ENCODE measurements at regions not wholly inside any gene's neighbourhood (a gene's known extent, or its start where the extent isn't known, plus 50 kb on each side); places are given as distances from the start of the nearest gene placed in this dataset.
"Not testable (repeated sequence)": the region's sequence is repeated elsewhere in the genome, so short reads cannot be mapped to it uniquely, and the experiment has no call there.

DNA sequence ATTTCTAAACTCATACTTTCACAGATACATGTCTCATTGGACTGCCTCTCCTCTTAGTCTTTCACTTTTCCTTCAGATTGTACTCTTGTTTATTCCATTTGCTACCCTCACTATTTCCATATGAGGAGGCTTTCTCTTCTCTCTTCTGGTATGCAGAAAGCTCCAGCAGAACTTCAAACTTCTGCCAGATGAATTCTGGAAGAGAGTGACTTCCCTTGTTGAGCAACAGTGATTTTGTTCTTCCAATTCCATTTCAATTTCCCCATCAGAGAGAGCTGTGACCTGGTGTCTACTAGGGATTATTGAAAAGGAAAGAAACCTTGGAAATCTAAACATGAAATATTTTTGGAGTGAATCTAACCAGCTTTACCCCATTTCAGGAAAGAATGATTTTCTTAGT lies 523.2 kb upstream of the ZNF717 start:
- H3K36me3 ChIP-seq (ENCODE audit: control insufficient read depth, insufficient read depth, low read length) = no peaks in the 10 kb centered on the region
- no peaks in the 10 kb centered on the region for H3K9me3 ChIP-seq (ENCODE audit: control insufficient read depth, insufficient read depth, low read length)
- H3K27ac ChIP-seq (ENCODE audit: low read length) = no peak overlapping the region
- no peak overlapping the region for H3K4me3 ChIP-seq (ENCODE audit: low read length)
- no peaks in the 10 kb centered on the region for H3K4me1 ChIP-seq (ENCODE audit: control insufficient read depth, insufficient read depth, low read length)
- DNase-seq (ENCODE audit: low read depth, low spot score) = no peak
- H3K27me3 ChIP-seq (ENCODE audit: control insufficient read depth, insufficient read depth, low read length) = no peaks in the 10 kb centered on the region

DNA sequence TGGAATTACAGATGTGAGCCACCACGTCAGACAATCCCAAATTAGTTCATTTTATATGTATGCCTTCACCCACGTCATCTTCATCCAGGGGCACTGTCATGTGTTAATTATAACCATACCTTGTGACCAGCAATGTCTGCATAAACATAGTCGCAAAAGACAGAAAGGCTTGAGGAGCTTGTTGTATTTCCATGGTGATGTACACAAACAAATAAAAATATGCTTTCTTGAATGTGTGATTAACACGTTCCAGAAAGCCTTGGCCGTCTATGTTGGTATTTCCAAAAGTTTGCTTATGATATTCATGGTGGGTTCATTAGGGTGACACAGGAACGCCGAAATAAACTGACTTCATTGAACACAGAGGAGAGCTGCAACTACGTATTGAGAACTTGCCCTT lies 524.7 kb upstream of the ZNF717 start:
- no peaks in the 10 kb centered on the region; the same call in 1 of the 2 replicates for H3K9me3 ChIP-seq (ENCODE audit: control insufficient read depth, insufficient read depth, low read length)
- no peak for DNase-seq (ENCODE audit: low read depth, low spot score)
- no peak overlapping the region for H3K4me3 ChIP-seq (ENCODE audit: low read length)
- H3K36me3 ChIP-seq (ENCODE audit: control insufficient read depth, insufficient read depth, low read length) = no peaks in the 10 kb centered on the region
- H3K4me1 ChIP-seq (ENCODE audit: control insufficient read depth, insufficient read depth, low read length) = no peaks in the 10 kb centered on the region
- no peaks in the 10 kb centered on the region for H3K27me3 ChIP-seq (ENCODE audit: control insufficient read depth, insufficient read depth, low read length)
- no peak overlapping the region for H3K27ac ChIP-seq (ENCODE audit: low read length)
- no CpG with 5 or more reads among the region's 8 CpGs for WGBS (ENCODE audit: insufficient coverage, insufficient read length)

DNA sequence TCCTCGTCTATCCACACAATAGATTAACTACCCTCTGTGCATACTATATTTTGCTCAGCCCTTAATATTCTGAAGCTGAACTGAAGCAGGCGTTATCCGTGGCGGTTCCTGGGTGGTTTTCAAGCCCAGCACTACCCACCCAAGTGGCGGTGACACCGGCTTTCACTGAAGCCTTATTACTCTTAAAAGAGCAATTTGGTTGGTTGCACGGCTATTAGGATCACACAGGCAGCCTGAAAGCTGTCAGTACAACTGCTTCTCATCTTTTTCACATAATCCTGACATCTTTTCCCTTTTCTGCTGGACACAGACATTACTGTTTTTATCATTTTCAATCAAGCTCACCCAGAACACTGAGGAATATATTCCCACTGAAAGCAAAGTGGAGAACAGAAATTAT lies 525.3 kb upstream of the ZNF717 start:
- no peaks in the 10 kb centered on the region for H3K36me3 ChIP-seq (ENCODE audit: control insufficient read depth, insufficient read depth, low read length)
- no peak for DNase-seq (ENCODE audit: low read depth, low spot score)
- no peaks in the 10 kb centered on the region; the same call in 1 of the 2 replicates for H3K9me3 ChIP-seq (ENCODE audit: control insufficient read depth, insufficient read depth, low read length)
- H3K27ac ChIP-seq (ENCODE audit: low read length) = no peak overlapping the region
- no peaks in the 10 kb centered on the region for H3K4me1 ChIP-seq (ENCODE audit: control insufficient read depth, insufficient read depth, low read length)
- WGBS (ENCODE audit: insufficient coverage, insufficient read length) = no CpG with 5 or more reads among the region's 7 CpGs
- H3K4me3 ChIP-seq (ENCODE audit: low read length) = no peak overlapping the region
- H3K27me3 ChIP-seq (ENCODE audit: control insufficient read depth, insufficient read depth, low read length) = no peaks in the 10 kb centered on the region

DNA sequence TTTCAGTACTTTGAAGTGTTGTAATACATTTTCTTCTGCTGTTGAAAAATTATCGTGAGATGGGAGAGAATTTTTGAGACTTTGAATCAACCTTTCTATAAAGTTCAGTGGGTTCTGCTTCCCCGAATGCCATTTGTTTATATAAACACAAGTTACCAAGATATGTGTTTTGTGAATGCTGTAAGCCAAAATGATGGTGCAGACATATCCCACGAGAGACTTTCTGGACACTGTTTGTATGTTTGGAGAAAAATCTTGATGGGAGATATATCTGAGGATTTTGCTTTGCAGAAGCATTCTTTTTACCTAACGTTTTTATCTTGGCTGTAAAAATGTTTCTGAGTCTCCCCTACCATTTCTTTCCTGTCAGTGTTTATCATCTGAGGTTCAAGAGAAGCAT lies 526.6 kb upstream of the ZNF717 start:
- WGBS (ENCODE audit: insufficient coverage, insufficient read length) = no CpG with 5 or more reads among the region's 4 CpGs
- no peak for DNase-seq (ENCODE audit: low read depth, low spot score)
- Histone ChIP-seq H3K27me3 (ENCODE audit: control insufficient read depth, insufficient read depth, low read length) (no peaks in the 10 kb centered on the region), H3K4me1 (ENCODE audit: control insufficient read depth, insufficient read depth, low read length) (no peaks in the 10 kb centered on the region), H3K9me3 (ENCODE audit: control insufficient read depth, insufficient read depth, low read length) (no peaks in the 10 kb centered on the region; the same call in 1 of the 2 replicates), H3K27ac (ENCODE audit: low read length) (no peak overlapping the region), H3K36me3 (ENCODE audit: control insufficient read depth, insufficient read depth, low read length) (no peaks in the 10 kb centered on the region), H3K4me3 (ENCODE audit: low read length) (no peak overlapping the region)

DNA sequence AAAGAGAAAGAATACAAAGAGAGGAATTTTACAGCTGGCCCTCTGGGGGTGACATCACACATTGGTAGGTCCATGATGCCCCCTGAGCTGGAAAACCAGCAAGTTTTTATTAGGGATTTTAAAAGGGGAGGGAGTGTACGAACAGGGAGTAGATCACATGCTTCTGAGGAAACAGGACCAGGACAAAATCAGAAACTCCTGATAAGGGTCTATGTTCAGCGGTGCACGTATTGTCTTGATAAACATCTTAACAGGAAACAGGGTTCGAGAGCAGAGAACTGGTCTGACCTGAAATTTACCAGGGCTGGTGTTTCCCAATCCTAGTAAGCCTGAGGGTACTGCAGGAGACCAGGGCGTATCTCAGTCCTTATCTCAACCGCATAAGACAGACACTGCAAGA lies 530.6 kb upstream of the ZNF717 start:
- no CpG with 5 or more reads among the region's 6 CpGs for WGBS (ENCODE audit: insufficient coverage, insufficient read length)
- H3K9me3 ChIP-seq (ENCODE audit: control insufficient read depth, insufficient read depth, low read length); H3K36me3 ChIP-seq (ENCODE audit: control insufficient read depth, insufficient read depth, low read length): not testable (repeated sequence)

DNA sequence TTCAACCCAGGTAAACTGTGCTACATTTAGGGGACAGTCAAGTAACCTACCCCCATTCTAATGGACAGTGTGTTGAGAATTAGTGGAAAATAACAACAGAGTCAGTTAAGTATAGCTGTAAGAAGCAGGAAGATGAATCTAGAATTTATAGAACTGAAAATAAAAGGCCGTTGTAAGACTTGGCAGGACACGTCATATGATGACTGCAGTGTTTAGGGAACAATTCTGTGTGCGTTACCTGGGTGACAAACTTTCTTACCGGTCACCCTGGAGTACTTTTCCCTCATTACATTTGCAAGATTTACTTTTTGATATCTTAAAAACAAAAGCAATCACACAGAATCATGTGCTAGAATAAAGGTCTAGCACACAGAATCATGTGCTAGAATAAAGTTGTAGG lies 536.3 kb upstream of the ZNF717 start:
- no peak for DNase-seq (ENCODE audit: low read depth, low spot score)
- no peaks in the 10 kb centered on the region for H3K4me1 ChIP-seq (ENCODE audit: control insufficient read depth, insufficient read depth, low read length)
- no CpG with 5 or more reads among the region's 4 CpGs for WGBS (ENCODE audit: insufficient coverage, insufficient read length)
- no peak overlapping the region for H3K27ac ChIP-seq (ENCODE audit: low read length)
- H3K4me3 ChIP-seq (ENCODE audit: low read length) = no peak overlapping the region
- H3K27me3 ChIP-seq (ENCODE audit: control insufficient read depth, insufficient read depth, low read length) = no peaks in the 10 kb centered on the region
- no peaks in the 10 kb centered on the region for H3K36me3 ChIP-seq (ENCODE audit: control insufficient read depth, insufficient read depth, low read length)
- no peaks in the 10 kb centered on the region for H3K9me3 ChIP-seq (ENCODE audit: control insufficient read depth, insufficient read depth, low read length)

More for the DNA sequence above, 530.6 kb upstream of the ZNF717 start:
- not testable (repeated sequence) for H3K4me3 ChIP-seq (ENCODE audit: low read length); DNase-seq (ENCODE audit: low read depth, low spot score); H3K4me1 ChIP-seq (ENCODE audit: control insufficient read depth, insufficient read depth, low read length); H3K27ac ChIP-seq (ENCODE audit: low read length); H3K27me3 ChIP-seq (ENCODE audit: control insufficient read depth, insufficient read depth, low read length)

DNA sequence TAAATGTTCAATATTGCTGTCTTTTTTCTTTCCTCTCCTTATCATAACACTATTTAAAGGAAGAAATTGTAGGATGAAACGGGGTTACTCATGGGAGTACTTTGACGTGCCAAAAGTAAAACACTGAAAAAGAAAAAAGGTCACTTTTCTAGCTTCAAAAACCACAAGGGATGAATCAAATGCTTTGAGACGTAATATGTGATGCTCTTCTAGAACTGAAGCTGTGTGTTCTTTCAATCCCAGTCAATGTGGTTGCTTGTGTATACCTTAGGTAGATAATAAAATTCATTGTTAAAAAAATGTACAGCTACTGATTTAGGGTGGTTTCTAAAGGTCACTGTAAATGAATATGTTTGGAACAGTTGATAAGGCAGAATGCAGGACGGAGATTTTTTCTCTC lies 538.8 kb upstream of the ZNF717 start:
- no peaks in the 10 kb centered on the region for H3K36me3 ChIP-seq (ENCODE audit: control insufficient read depth, insufficient read depth, low read length)
- H3K9me3 ChIP-seq (ENCODE audit: control insufficient read depth, insufficient read depth, low read length) = no peaks in the 10 kb centered on the region
- no peaks in the 10 kb centered on the region for H3K4me1 ChIP-seq (ENCODE audit: control insufficient read depth, insufficient read depth, low read length)
- DNase-seq (ENCODE audit: low read depth, low spot score) = no peak
- H3K4me3 ChIP-seq (ENCODE audit: low read length) = no peak overlapping the region
- H3K27ac ChIP-seq (ENCODE audit: low read length) = no peak overlapping the region
- H3K27me3 ChIP-seq (ENCODE audit: control insufficient read depth, insufficient read depth, low read length) = no peaks in the 10 kb centered on the region
- WGBS (ENCODE audit: insufficient coverage, insufficient read length) = no CpG with 5 or more reads among the region's 4 CpGs

DNA sequence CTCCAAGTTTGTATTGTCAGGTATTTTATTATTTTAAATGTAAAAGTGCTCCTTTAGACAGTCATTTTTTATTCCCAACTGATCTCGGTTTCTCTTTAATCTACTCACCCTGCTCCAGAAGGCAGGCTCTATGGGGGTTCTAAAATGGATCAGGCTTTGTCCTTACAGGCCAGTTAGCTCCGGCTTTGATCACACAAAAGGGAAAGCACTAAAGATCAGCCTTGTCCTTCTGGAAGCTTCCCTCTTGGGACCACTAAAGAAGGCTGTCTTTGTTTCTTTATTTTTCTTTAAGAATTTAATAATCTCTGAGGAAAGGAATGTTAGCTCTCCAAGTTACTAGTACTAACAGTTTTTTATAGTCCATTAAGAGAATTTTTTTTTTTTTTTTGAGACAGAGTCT lies 560.5 kb upstream of the ZNF717 start:
- H3K27me3 ChIP-seq (ENCODE audit: control insufficient read depth, insufficient read depth, low read length) = no peaks in the 10 kb centered on the region
- H3K9me3 ChIP-seq (ENCODE audit: control insufficient read depth, insufficient read depth, low read length) = no peaks in the 10 kb centered on the region
- H3K4me3 ChIP-seq (ENCODE audit: low read length) = no peak overlapping the region
- no peaks in the 10 kb centered on the region for H3K36me3 ChIP-seq (ENCODE audit: control insufficient read depth, insufficient read depth, low read length)
- DNase-seq (ENCODE audit: low read depth, low spot score) = no peak
- no peak overlapping the region for H3K27ac ChIP-seq (ENCODE audit: low read length)
- WGBS (ENCODE audit: insufficient coverage, insufficient read length) = no CpG with 5 or more reads among the region's 2 CpGs
- H3K4me1 ChIP-seq (ENCODE audit: control insufficient read depth, insufficient read depth, low read length) = 0 out of 2 replicates have a peak, but pooled peaks cover 2% of the 10 kb centered on the region

DNA sequence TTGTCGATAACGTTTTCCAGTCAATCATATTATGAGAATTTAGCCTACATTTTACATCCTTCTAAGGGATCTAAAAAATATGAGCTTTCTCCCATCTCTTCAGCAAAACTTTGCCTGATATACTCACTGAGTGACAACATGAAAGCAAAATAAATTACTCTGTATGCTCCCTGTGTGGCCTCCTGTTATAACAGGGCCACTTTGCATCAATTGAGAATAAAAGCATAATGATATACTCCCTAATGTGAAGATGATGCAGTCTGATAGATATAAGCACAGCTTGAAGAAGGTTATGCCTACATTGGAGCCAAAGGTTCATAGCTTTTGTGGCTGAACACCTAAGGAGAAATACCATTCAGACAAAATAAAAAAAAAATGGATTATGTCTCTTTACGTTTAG lies 561.3 kb upstream of the ZNF717 start:
- Histone ChIP-seq H3K27ac (ENCODE audit: low read length) (no peak overlapping the region), H3K4me1 (ENCODE audit: control insufficient read depth, insufficient read depth, low read length) (0 out of 2 replicates have a peak, but pooled peaks cover 2% of the 10 kb centered on the region), H3K27me3 (ENCODE audit: control insufficient read depth, insufficient read depth, low read length) (no peaks in the 10 kb centered on the region), H3K4me3 (ENCODE audit: low read length) (no peak overlapping the region), H3K36me3 (ENCODE audit: control insufficient read depth, insufficient read depth, low read length) (no peaks in the 10 kb centered on the region), H3K9me3 (ENCODE audit: control insufficient read depth, insufficient read depth, low read length) (no peaks in the 10 kb centered on the region)
- WGBS (ENCODE audit: insufficient coverage, insufficient read length) = no CpG with 5 or more reads among the region's 3 CpGs
- no peak for DNase-seq (ENCODE audit: low read depth, low spot score)

DNA sequence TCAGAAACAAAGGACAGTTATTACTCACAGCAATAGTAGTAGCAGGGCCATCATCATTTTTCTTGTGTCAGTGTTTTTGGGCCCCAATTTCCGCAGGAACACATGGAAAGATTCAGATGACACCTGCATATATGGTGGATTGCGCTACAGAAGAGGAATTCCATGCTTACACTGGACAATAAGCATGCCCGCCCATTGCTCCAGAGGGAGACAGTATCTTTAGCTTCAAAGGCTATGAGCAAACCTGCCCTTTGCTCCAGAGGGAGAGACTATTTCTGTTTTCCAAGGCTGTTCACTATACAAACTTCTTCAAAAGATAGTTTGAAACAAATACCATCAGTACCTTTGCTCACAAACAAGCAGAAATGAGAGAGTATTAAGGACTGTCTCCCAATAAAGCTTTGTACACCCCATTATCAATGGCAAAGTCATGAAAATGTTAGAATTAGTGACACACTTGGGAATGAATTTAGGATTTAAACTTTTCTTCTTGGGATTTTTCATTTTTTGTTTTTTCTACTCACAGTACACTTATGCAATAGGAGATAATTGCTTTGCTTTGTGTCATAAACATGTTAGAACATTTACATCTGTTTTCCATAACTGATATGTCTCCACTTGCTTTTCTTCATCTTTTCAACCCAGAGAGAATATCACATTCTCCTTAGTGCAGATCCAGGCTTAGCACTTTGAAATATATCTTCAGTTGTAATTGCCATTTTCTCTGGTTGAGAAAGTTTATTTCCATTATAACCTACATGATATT lies 564.5 kb upstream of the ZNF717 start:
- Histone ChIP-seq H3K27ac (ENCODE audit: low read length) (no peak overlapping the region), H3K4me1 (ENCODE audit: control insufficient read depth, insufficient read depth, low read length) (peaks cover 3% of the 10 kb centered on the region; the same call in 1 of the 2 replicates), H3K4me3 (ENCODE audit: low read length) (no peak overlapping the region), H3K36me3 (ENCODE audit: control insufficient read depth, insufficient read depth, low read length) (no peaks in the 10 kb centered on the region), H3K9me3 (ENCODE audit: control insufficient read depth, insufficient read depth, low read length) (no peaks in the 10 kb centered on the region), H3K27me3 (ENCODE audit: control insufficient read depth, insufficient read depth, low read length) (no peaks in the 10 kb centered on the region)
- no CpG with 5 or more reads among the region's 3 CpGs for WGBS (ENCODE audit: insufficient coverage, insufficient read length)
- no peak for DNase-seq (ENCODE audit: low read depth, low spot score)

DNA sequence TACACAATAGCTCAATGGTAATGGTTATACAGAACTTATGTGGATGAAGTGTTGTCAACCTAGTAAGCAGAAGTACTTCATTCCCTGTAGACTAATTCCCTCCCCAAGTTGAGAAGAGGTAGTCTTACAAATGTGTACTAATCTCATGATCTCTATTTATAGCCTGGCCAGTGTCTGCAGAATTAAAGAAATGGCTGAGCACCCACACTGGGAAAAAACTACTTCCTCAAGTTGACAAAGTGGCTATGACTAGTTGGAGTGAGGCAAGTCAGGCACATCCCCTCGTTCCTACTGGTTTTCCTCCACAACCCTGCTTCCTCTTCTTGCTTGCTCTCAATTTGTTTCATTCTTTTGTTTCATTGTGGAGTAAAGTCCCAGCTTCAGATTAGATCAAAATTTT lies 566.7 kb upstream of the ZNF717 start:
- Histone ChIP-seq H3K36me3 (ENCODE audit: control insufficient read depth, insufficient read depth, low read length) (no peaks in the 10 kb centered on the region), H3K4me1 (ENCODE audit: control insufficient read depth, insufficient read depth, low read length) (peaks cover 3% of the 10 kb centered on the region; the same call in 1 of the 2 replicates), H3K27ac (ENCODE audit: low read length) (no peak overlapping the region), H3K27me3 (ENCODE audit: control insufficient read depth, insufficient read depth, low read length) (no peaks in the 10 kb centered on the region), H3K4me3 (ENCODE audit: low read length) (no peak overlapping the region), H3K9me3 (ENCODE audit: control insufficient read depth, insufficient read depth, low read length) (no peaks in the 10 kb centered on the region)
- no CpG with 5 or more reads among the region's 1 CpG for WGBS (ENCODE audit: insufficient coverage, insufficient read length)
- DNase-seq (ENCODE audit: low read depth, low spot score) = no peak
